Mononuclear cell (primary cell): ENCODE measurements at regions not wholly inside any gene's neighbourhood (a gene's known extent, or its start where the extent isn't known, plus 50 kb on each side); places are given as distances from the start of the nearest gene placed in this dataset.
"Not testable (repeated sequence)": the region's sequence is repeated elsewhere in the genome, so short reads cannot be mapped to it uniquely, and the experiment has no call there.

ENCODE experiments used
- H3K27me3 ChIP-seq: 2 replicates; pipeline ENCODE4 v1.6.0; 2011; ENCODE audit warnings: low read length, control low read depth; ENCODE audit not compliant: insufficient read depth
- H3K4me1 ChIP-seq: 2 replicates; pipeline ENCODE4 v1.5.1; 2011; ENCODE audit warnings: mild to moderate bottlenecking, low read length, control low read depth; ENCODE audit not compliant: insufficient read depth
- H3K4me3 ChIP-seq: 2 replicates; pipeline ENCODE4 v1.5.1; 2011; ENCODE audit warnings: mild to moderate bottlenecking, low read length, moderate library complexity
- H3K9me3 ChIP-seq: 2 replicates; pipeline ENCODE4 v1.5.1; 2011; ENCODE audit warnings: low read depth, mild to moderate bottlenecking, control low read depth, low read length

DNA sequence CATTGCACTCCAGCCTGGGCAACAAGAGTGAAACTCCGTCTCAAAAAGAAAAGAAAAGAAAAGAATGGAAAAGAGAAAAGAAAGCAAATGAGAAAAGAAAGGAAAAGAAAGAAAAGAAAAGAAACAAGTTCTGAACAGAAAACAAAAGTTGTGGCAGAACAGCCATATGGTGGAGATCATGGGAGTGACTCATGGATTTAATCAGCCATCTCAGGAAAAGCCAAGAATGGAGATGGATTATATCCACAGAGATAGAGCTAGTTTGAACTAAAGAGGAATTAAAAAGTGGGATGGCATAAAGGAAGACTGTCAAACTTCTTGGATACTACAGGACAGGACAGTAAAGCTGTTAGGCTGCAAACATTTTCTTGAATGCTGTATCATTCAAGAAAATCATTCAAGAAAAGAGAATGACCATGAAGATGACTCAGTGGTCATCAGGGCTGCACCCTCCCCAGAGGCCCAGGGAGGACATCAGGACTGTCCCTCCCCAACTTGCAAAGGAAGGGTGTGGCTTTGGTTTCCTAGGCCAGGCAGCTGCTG lies 120.6 kb downstream of the USP22 start:
- H3K4me1 ChIP-seq = no peaks in the 10 kb centered on the region
- H3K27me3 ChIP-seq = no peaks in the 10 kb centered on the region
- no peaks in the 10 kb centered on the region for H3K9me3 ChIP-seq
- no peak overlapping the region for H3K4me3 ChIP-seq

DNA sequence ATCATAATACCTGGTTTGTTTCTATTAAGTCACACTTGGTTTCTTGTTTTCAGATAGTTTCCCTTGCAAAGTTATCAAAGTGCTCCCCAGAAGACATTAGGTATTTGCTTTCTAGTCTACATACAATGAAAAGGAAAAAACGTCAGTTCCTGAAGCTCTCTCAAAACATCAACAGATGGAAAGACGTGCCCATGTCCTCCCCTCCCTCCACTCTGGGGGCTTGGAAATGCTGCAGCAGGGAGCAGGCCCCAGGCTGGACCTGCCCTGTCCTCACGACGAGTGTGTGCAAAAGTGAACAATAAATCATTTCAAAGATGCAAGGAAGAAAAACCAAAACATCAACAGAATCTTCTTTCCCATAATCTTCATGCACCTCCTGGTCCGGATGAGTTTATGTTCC lies 118.5 kb downstream of the USP22 start:
- H3K4me1 ChIP-seq = no peaks in the 10 kb centered on the region
- H3K4me3 ChIP-seq = no peak overlapping the region
- no peaks in the 10 kb centered on the region for H3K9me3 ChIP-seq
- no peaks in the 10 kb centered on the region for H3K27me3 ChIP-seq

GRCh38 chr17:20925091-20925490 lies 117.7 kb downstream of the USP22 start:
- H3K4me1 ChIP-seq = no peaks in the 10 kb centered on the region
- no peaks in the 10 kb centered on the region for H3K27me3 ChIP-seq
- H3K9me3 ChIP-seq = no peaks in the 10 kb centered on the region
- no peak overlapping the region for H3K4me3 ChIP-seq

GRCh38 chr17:20925954-20926353 lies 116.9 kb downstream of the USP22 start:
- no peaks in the 10 kb centered on the region for H3K4me1 ChIP-seq
- H3K9me3 ChIP-seq = no peaks in the 10 kb centered on the region
- H3K4me3 ChIP-seq = no peak overlapping the region
- no peaks in the 10 kb centered on the region for H3K27me3 ChIP-seq

DNA sequence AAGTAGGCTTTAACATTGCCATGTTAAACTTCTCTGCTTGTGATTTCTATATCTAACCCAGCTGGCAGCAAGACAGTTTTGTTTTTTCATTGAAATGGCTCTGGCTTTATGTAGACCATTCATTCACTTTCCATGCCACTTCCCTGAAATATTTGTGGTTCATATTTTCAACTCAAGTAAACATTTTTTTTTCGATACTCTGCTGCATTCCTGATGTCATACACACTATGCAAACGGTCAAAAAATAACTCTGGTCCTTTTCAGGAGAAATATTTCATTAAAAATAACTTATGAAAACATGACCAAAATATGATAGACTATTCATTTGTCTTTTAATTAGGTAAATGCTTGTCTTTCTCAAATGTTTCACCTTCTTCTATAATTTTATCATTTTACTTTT lies 116.3 kb downstream of the USP22 start:
- H3K4me3 ChIP-seq = no peak overlapping the region
- no peaks in the 10 kb centered on the region for H3K4me1 ChIP-seq
- no peaks in the 10 kb centered on the region for H3K9me3 ChIP-seq
- H3K27me3 ChIP-seq = no peaks in the 10 kb centered on the region

GRCh38 chr17:20927308-20927977 lies 115.4 kb downstream of the USP22 start:
- Histone ChIP-seq H3K9me3 (no peaks in the 10 kb centered on the region), H3K4me1 (no peaks in the 10 kb centered on the region), H3K27me3 (peaks cover 5% of the 10 kb centered on the region), H3K4me3 (no peak overlapping the region)

DNA sequence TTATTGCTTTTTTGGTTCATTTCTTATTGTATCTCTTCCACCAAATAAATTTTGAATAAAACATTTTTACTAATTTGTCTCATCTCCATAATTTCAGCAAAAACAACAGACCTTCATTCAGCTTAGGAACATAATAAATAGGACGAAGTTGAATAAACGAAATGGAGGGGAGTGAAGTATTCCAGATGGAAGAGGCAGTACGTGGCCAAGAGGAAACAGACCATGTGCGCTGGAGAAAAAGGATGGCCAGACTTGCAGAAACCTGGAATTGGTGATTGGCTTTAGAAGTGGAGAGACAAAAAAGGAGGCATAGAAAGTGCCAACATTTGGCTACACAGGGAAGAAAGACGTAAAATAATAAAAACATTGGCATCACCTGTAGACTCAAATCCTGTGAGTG lies 113.5 kb downstream of the USP22 start:
- no peaks in the 10 kb centered on the region for H3K9me3 ChIP-seq
- no peaks in the 10 kb centered on the region for H3K4me1 ChIP-seq
- peaks cover 8% of the 10 kb centered on the region for H3K27me3 ChIP-seq
- no peak overlapping the region for H3K4me3 ChIP-seq

- H3K4me3 ChIP-seq = no peak overlapping the region
- peaks cover 8% of the 10 kb centered on the region for H3K27me3 ChIP-seq
- H3K4me1 ChIP-seq = no peaks in the 10 kb centered on the region
- H3K9me3 ChIP-seq = no peaks in the 10 kb centered on the region
Measured at GRCh38 chr17:20930081-20930760, 112.6 kb downstream of the USP22 start.

- not testable (repeated sequence) for H3K27me3 ChIP-seq, H3K4me1 ChIP-seq, H3K4me3 ChIP-seq, H3K9me3 ChIP-seq
Measured at GRCh38 chr17:20933040-20933439, 109.8 kb downstream of the USP22 start.

DNA sequence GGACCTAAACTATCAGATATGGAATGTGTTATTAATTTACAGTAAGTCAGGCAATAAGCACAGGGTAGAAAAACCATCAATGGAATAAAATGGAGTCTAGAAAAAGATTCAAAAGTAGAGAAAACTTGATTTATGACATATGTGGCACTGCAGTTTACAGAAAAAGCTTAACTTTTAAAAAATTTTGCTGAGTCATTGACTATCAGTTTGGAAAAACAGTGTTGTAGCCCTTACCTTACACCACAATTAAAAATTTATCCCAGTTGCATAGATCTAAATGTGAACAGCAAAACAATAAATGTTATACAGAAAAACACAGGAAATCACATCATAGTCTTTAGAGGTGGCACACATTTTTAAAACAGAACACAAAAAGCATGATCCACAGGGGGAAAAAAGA lies 108.5 kb downstream of the USP22 start:
- Histone ChIP-seq H3K4me1 (no peaks in the 10 kb centered on the region), H3K9me3 (no peaks in the 10 kb centered on the region), H3K4me3 (no peak overlapping the region), H3K27me3 (peaks cover 8% of the 10 kb centered on the region)

DNA sequence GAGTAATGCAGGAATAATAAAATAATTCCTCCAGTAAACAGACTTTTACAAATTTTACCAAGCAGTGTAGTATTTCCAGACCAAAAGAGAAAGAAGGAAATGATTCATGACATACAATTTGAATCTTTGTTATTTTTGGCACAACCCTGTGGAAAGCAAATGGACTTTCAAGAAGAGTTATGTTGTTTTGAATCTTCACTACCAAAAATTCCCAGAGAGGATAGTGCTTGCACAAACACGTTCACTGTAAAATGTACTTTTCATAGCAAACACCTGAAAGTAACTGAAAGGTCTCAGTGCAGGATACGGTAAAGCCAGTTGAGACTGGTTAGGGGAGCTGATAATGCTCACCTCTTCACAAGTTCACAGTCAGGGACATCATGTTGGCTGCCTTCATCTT lies 107.1 kb downstream of the USP22 start:
- H3K4me3 ChIP-seq = no peak overlapping the region
- no peaks in the 10 kb centered on the region for H3K4me1 ChIP-seq
- H3K27me3 ChIP-seq = peaks cover 8% of the 10 kb centered on the region
- H3K9me3 ChIP-seq = no peaks in the 10 kb centered on the region

GRCh38 chr17:20938244-20938643 lies 104.6 kb downstream of the USP22 start:
- Histone ChIP-seq H3K9me3 (no peaks in the 10 kb centered on the region), H3K27me3 (peaks cover 3% of the 10 kb centered on the region), H3K4me1 (no peaks in the 10 kb centered on the region), H3K4me3 (no peak overlapping the region)

- no peak overlapping the region for H3K4me3 ChIP-seq
Measured at GRCh38 chr17:20938988-20939615, 103.7 kb downstream of the USP22 start.

GRCh38 chr17:20941872-20942271 lies 100.9 kb downstream of the USP22 start:
- no peaks in the 10 kb centered on the region for H3K4me1 ChIP-seq
- H3K27me3 ChIP-seq = no peaks in the 10 kb centered on the region
- H3K9me3 ChIP-seq = no peaks in the 10 kb centered on the region
- no peak overlapping the region for H3K4me3 ChIP-seq

More at GRCh38 chr17:20938988-20939615, 103.7 kb downstream of the USP22 start:
- Histone ChIP-seq H3K4me1 (no peaks in the 10 kb centered on the region), H3K27me3 (no peaks in the 10 kb centered on the region), H3K9me3 (no peaks in the 10 kb centered on the region)

DNA sequence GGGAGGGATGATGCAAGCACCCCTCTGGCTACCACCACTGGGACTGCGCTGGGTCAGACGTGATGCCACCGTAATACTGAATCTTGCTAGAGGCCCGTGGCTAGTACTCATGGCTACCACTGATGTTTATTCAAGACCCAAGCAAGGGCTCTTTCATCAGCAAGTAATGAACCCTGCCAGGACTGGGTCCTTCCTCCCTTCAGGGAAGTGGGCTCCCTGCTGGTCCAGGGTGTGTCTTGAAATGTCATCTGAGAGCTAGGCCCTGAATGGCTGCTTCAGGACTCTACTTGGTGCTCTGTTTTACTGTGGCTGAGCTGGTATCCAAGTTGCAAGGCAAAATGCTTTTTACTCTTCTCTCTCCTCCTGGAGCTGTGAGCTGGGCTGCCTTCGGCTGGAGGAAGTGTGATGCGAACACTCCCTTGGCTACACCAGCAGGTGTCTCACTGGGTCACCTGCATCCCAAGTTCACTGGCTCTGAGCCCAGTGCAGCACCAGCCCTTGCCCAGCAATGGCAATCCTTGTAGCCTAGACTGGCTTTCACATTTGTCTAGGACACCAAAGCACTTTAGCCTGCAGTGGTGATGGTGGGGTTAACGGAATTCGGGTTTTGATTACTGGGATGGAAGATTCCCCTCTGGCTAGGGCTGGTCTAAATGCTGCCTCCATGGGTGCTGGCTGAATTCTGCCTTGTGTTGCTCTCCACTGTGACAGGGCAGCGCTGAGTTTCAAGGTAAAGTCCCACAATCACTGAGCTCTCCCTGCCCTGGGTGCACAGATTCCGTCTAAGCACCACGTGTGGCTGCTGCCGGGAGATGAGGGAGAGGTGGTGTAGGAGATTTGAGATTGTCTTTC lies 98.6 kb downstream of the USP22 start:
- no peaks in the 10 kb centered on the region for H3K9me3 ChIP-seq
- H3K4me3 ChIP-seq = no peak overlapping the region
- no peaks in the 10 kb centered on the region for H3K27me3 ChIP-seq
- H3K4me1 ChIP-seq = no peaks in the 10 kb centered on the region
